IMR-90 (cell line): ENCODE measurements at regions not wholly inside any gene's neighbourhood (a gene's known extent, or its start where the extent isn't known, plus 50 kb on each side); places are given as distances from the start of the nearest gene placed in this dataset.

ENCODE experiments used
- ATAC-seq: fragments of 200-7000 bp; cut with Tn5 transposase; 2 replicates; pipeline ENCODE4 v1.9.1; 2020; ENCODE audit warnings: low read depth, mild to moderate bottlenecking, moderate library complexity
- BruUV-seq: library from RNA; stranded (reverse); fragments of 400-500 nt; replicated peaks from 2 replicates; lab custom pipeline; 2021; lab: Mats Ljungman, UMichigan
- CTCF ChIA-PET: fragments of 300-600 bp; formaldehyde crosslinking; extraction: SDS; loops from one replicate; lab custom pipeline; 2021; ENCODE audit warnings: antibody characterized with exemption; lab: Yijun Ruan, JAX
- POLR2A ChIA-PET: fragments of 300-600 bp; sonication (Branson Sonifier 250); formaldehyde crosslinking; loops from one replicate; lab custom pipeline; 2022; ENCODE audit warnings: antibody characterized with exemption; ENCODE audit not compliant: unreplicated experiment; lab: Charles Lee
- DNase-seq: peaks from one replicate; pipeline ENCODE4 v3.0.0; 2013
- H2AFZ ChIP-seq: replicated peaks from 2 replicates; pipeline ENCODE3; 2013; ENCODE audit warnings: low read length, mild to moderate bottlenecking; ENCODE audit not compliant: poor library complexity
- H2AK5ac ChIP-seq: 2 replicates; pipeline ENCODE4 v1.6.1; 2013; ENCODE audit warnings: low read depth, low read length, inconsistent platforms
- H2AK9ac ChIP-seq: replicated peaks from 2 replicates; pipeline ENCODE3; 2013; ENCODE audit warnings: mild to moderate bottlenecking, low read depth, low read length, moderate library complexity; ENCODE audit not compliant: poor library complexity
- H2BK120ac ChIP-seq: 2 replicates; pipeline ENCODE4 v1.6.1; 2013; ENCODE audit warnings: low read depth, low read length, inconsistent platforms
- H2BK15ac ChIP-seq: 3 replicates; pipeline ENCODE4 v1.6.1; 2013; ENCODE audit warnings: low read depth, low read length, inconsistent platforms
- H2BK20ac ChIP-seq: 2 replicates; pipeline ENCODE4 v1.6.1; 2013; ENCODE audit warnings: low read depth, mild to moderate bottlenecking, inconsistent platforms, low read length, moderate library complexity
- H2BK5ac ChIP-seq: 2 replicates; pipeline ENCODE4 v1.6.1; 2013; ENCODE audit warnings: mild to moderate bottlenecking, low read depth, low read length, inconsistent platforms; ENCODE audit not compliant: poor library complexity, severe bottlenecking
- H3K14ac ChIP-seq: replicated peaks from 2 replicates; pipeline ENCODE4 v1.6.1; 2013; ENCODE audit warnings: low read depth, low read length, inconsistent platforms
- H3K18ac ChIP-seq: 2 replicates; pipeline ENCODE4 v1.6.1; 2013; ENCODE audit warnings: low read depth, low read length, control low read depth
- H3K23ac ChIP-seq: 2 replicates; pipeline ENCODE4 v1.6.1; 2013; ENCODE audit warnings: low read depth, low read length, inconsistent platforms
- H3K27ac ChIP-seq: 2 replicates; pipeline ENCODE4 v1.5.1; 2013; ENCODE audit warnings: mild to moderate bottlenecking, control low read depth, low read length; ENCODE audit not compliant: insufficient read depth
- H3K27me3 ChIP-seq: 2 replicates; pipeline ENCODE4 v1.6.1; 2013; ENCODE audit warnings: low read length; ENCODE audit not compliant: control insufficient read depth, insufficient read depth
- H3K36me3 ChIP-seq: 2 replicates; pipeline ENCODE4 v1.6.1; 2013; ENCODE audit warnings: low read length, mixed read lengths; ENCODE audit not compliant: control insufficient read depth, insufficient read depth
- H3K4ac ChIP-seq: 2 replicates; pipeline ENCODE4 v1.6.1; 2013; ENCODE audit warnings: low read depth, low read length, inconsistent platforms
- H3K4me1 ChIP-seq: 2 replicates; pipeline ENCODE4 v1.6.1; 2013; ENCODE audit warnings: low read length, mixed read lengths; ENCODE audit not compliant: control insufficient read depth, insufficient read depth
- H3K4me2 ChIP-seq: 2 replicates; pipeline ENCODE4 v1.6.1; 2013; ENCODE audit warnings: low read depth, mild to moderate bottlenecking, control low read depth, low read length, moderate library complexity
- H3K4me3 ChIP-seq: 2 replicates; pipeline ENCODE4 v1.5.1; 2013; ENCODE audit warnings: low read depth, mild to moderate bottlenecking, control low read depth, low read length, moderate library complexity; ENCODE audit not compliant: insufficient read depth
- H3K56ac ChIP-seq: 2 replicates; pipeline ENCODE4 v1.6.1; 2013; ENCODE audit warnings: low read length, inconsistent platforms; ENCODE audit not compliant: insufficient read depth; ENCODE audit errors: extremely low read depth
- H3K79me1 ChIP-seq, 2 experiments: 2 replicates each; pipeline ENCODE4 v1.6.1; 2013; ENCODE audit warnings: low read length in 2 of 2, inconsistent platforms in 1 of 2, low read depth in 1 of 2
- H3K9ac ChIP-seq: 2 replicates; pipeline ENCODE4 v1.6.1; 2013; ENCODE audit warnings: low read depth, low read length, control low read depth
- H3K9me1 ChIP-seq: 2 replicates; pipeline ENCODE4 v1.6.1; 2013; ENCODE audit warnings: low read length, inconsistent platforms; ENCODE audit not compliant: insufficient read depth
- H3K9me3 ChIP-seq: 2 replicates; pipeline ENCODE4 v1.6.1; 2013; ENCODE audit warnings: low read length; ENCODE audit not compliant: control insufficient read depth, insufficient read depth
- H4K20me1 ChIP-seq: 2 replicates; pipeline ENCODE4 v1.6.1; 2013; ENCODE audit warnings: low read length, inconsistent platforms; ENCODE audit not compliant: insufficient read depth
- H4K5ac ChIP-seq: 2 replicates; pipeline ENCODE4 v1.6.1; 2013; ENCODE audit warnings: mild to moderate bottlenecking, low read depth, low read length, control low read depth
- H4K8ac ChIP-seq, 2 experiments: 2 replicates each; pipeline ENCODE4 v1.6.1; 2013; ENCODE audit warnings: low read depth in 2 of 2, low read length in 2 of 2, control low read depth in 1 of 2, inconsistent platforms in 1 of 2
- H4K91ac ChIP-seq: 2 replicates; pipeline ENCODE4 v1.6.1; 2013; ENCODE audit warnings: low read depth, low read length, inconsistent platforms; ENCODE audit not compliant: insufficient read depth
- BHLHE40 ChIP-seq: fragments of 150-350 bp; IDR thresholded peaks from 2 replicates; pipeline ENCODE4 v1.6.1; 2016; ENCODE audit warnings: mild to moderate bottlenecking, low read depth, low read length
- CEBPB ChIP-seq: IDR thresholded peaks from 2 replicates; pipeline ENCODE4 v1.6.1; 2012; ENCODE audit warnings: low read depth, low read length, improper control_type of control experiment
- CTCF ChIP-seq: conservative IDR thresholded peaks from 2 replicates; pipeline ENCODE4 v1.5.1; 2012; ENCODE audit warnings: mild to moderate bottlenecking, low read depth, low read length, improper control_type of control experiment
- ELK1 ChIP-seq: fragments of 150-350 bp; IDR thresholded peaks from 2 replicates; pipeline ENCODE4 v1.6.1; 2016; ENCODE audit warnings: low read depth, mild to moderate bottlenecking, low read length, moderate library complexity, borderline replicate concordance
- FOS ChIP-seq: fragments of 150-350 bp; IDR thresholded peaks from 2 replicates; pipeline ENCODE4 v1.6.1; 2016; ENCODE audit warnings: low read depth, low read length
- MAFK ChIP-seq: IDR thresholded peaks from 2 replicates; pipeline ENCODE4 v1.6.1; 2012; ENCODE audit warnings: low read depth, low read length, improper control_type of control experiment
- MAZ ChIP-seq: IDR thresholded peaks from 2 replicates; pipeline ENCODE4 v1.6.1; 2012; ENCODE audit warnings: low read depth, mild to moderate bottlenecking, low read length, improper control_type of control experiment, moderate library complexity, borderline replicate concordance
- MXI1 ChIP-seq: IDR thresholded peaks from 2 replicates; pipeline ENCODE4 v1.6.1; 2012; ENCODE audit warnings: low read depth, mild to moderate bottlenecking, low read length, moderate library complexity, borderline replicate concordance
- NFE2L2 ChIP-seq: fragments of 150-350 bp; IDR thresholded peaks from 2 replicates; pipeline ENCODE4 v1.6.1; 2016; ENCODE audit warnings: low read depth, mild to moderate bottlenecking, low read length
- POLR2A ChIP-seq: IDR thresholded peaks from 2 replicates; pipeline ENCODE4 v1.6.1; 2012; ENCODE audit warnings: mild to moderate bottlenecking, low read depth, low read length
- RAD21 ChIP-seq: IDR thresholded peaks from 2 replicates; pipeline ENCODE4 v1.6.1; 2012; ENCODE audit warnings: low read length, improper control_type of control experiment
- RCOR1 ChIP-seq: IDR thresholded peaks from 2 replicates; pipeline ENCODE4 v1.6.1; 2012; ENCODE audit warnings: mild to moderate bottlenecking, low read length, improper control_type of control experiment; ENCODE audit not compliant: insufficient replicate concordance
- RFX5 ChIP-seq: IDR thresholded peaks from 2 replicates; pipeline ENCODE4 v1.8.0; 2012; ENCODE audit warnings: low read depth, mild to moderate bottlenecking, low read length, moderate library complexity
- SMC3 ChIP-seq: fragments of 150-350 bp; IDR thresholded peaks from 2 replicates; pipeline ENCODE4 v1.6.1; 2016; ENCODE audit warnings: low read depth, mild to moderate bottlenecking, antibody characterized with exemption, low read length, moderate library complexity
- USF2 ChIP-seq: fragments of 150-350 bp; IDR thresholded peaks from 2 replicates; pipeline ENCODE4 v1.6.1; 2017; ENCODE audit warnings: mild to moderate bottlenecking, antibody characterized with exemption, low read length, low read depth
- WGBS, 2 experiments: methylation state at CpG; one replicate each; pipeline versions ENCODE4 v1.1.5 to v1.1.7; 2013; ENCODE audit warnings: missing lambda C conversion rate in 2 of 2; ENCODE audit not compliant: insufficient read length in 1 of 2; ENCODE audit errors: extremely low coverage in 2 of 2; 5-methylcytosine and 5-hydroxymethylcytosine counted together
- dilution Hi-C: fragments of 300-500 bp; cut with HindIII; formaldehyde crosslinking; loops from one replicate; pipeline ENCODE4 v1.14.3; 2018; ENCODE audit warnings: low sequenced_read_pairs; ENCODE audit not compliant: unreplicated experiment
- in situ Hi-C: fragments of 300-500 bp; cut with MboI; formaldehyde crosslinking; loops from 3 replicates; pipeline ENCODE4 v1.14.3; 2019; ENCODE audit warnings: low sequenced_read_pairs, inconsistent platforms, mixed read lengths
- intact Hi-C: fragments of 100-400 bp; cut with micrococcal nuclease; formaldehyde crosslinking; loops from 2 replicates; pipeline ENCODE4 v1.10.0; 2022

GRCh38 chr1:88208389-88208788 lies 475.7 kb upstream of the PKN2 start:
- no peak for DNase-seq
- Histone ChIP-seq H2AK5ac (no peak overlapping the region), H3K56ac (no peak overlapping the region), H4K91ac (no peak overlapping the region), H3K4me2 (no peak overlapping the region), H2AFZ (no peak overlapping the region), H3K36me3 (no peaks in the 10 kb centered on the region), H3K9ac (no peak overlapping the region), H3K14ac (no peak overlapping the region), H3K9me3 (no peaks in the 10 kb centered on the region), H3K9me1 (no peaks in the 10 kb centered on the region; the same call in 1 of the 2 replicates), H3K27ac (no peak overlapping the region), H2BK120ac (no peak overlapping the region), H4K20me1 (no peaks in the 10 kb centered on the region), H3K4me3 (no peak overlapping the region), H3K4ac (no peak overlapping the region), H3K23ac (no peak overlapping the region), H3K18ac (no peak overlapping the region), H4K8ac (no peak overlapping the region), H2BK15ac (no peak overlapping the region), H2BK5ac (no peak overlapping the region), H4K5ac (no peak overlapping the region), H3K4me1 (no peaks in the 10 kb centered on the region), H2AK9ac (no peak overlapping the region), H3K79me1 (no peaks in the 10 kb centered on the region), H2BK20ac (no peak overlapping the region), H3K27me3 (no peaks in the 10 kb centered on the region)
- dilution Hi-C loops, result no loop called here
- TF ChIP-seq CTCF (no peak), POLR2A (no peak), MXI1 (no peak), BHLHE40 (no peak), CEBPB (no peak), ELK1 (no peak), MAFK (no peak), RAD21 (no peak), NFE2L2 (no peak), SMC3 (no peak), RCOR1 (no peak), USF2 (no peak), RFX5 (no peak), FOS (no peak), MAZ (no peak)
- WGBS, 2 experiments, result no CpG with 5 or more reads among the region's 1 CpG
- intact Hi-C loops, result no loop called here
- no TSS peak for BruUV-seq
- in situ Hi-C loops, result no loop called here
- POLR2A ChIA-PET, result no interaction called here
- CTCF ChIA-PET, result interaction anchor here (1.2 kb wide), 1 partner anchor 8 kb away, joined by 5 read pairs; no protein-coding TSS in a partner anchor
- no peak for ATAC-seq
